ENCODE measurements at regions not wholly inside any gene's neighbourhood (a gene's known extent, or its start where the extent isn't known, plus 50 kb on each side); places are given as distances from the start of the nearest gene placed in this dataset.

GRCh38 chr9:109956717-109957440, 176.9 kb downstream of the PALM2AKAP2 start:
- no peak overlapping the region for H3K4me3 ChIP-seq
- no peak overlapping the region for H3K27ac ChIP-seq
- 47% methylated on average over 9 of the region's 9 CpGs for WGBS
- H3K4me1 ChIP-seq = no peaks in the 10 kb centered on the region
- no peak for DNase-seq (ENCODE audit: low spot score in 2 of 2)
- no peaks in the 10 kb centered on the region for H3K9me3 ChIP-seq
- TF ChIP-seq EP300 (IDR thresholded peaks at IDR 0.05) (no peak), POLR2A (IDR thresholded peaks at IDR 0.05) (no peak), CTCF (IDR thresholded peaks at IDR 0.05) (no peak), POLR2AphosphoS5 (IDR thresholded peaks at IDR 0.05) (no peak)
- H3K27me3 ChIP-seq = no peaks in the 10 kb centered on the region
- no peaks in the 10 kb centered on the region for H3K36me3 ChIP-seq

- Histone ChIP-seq H3K36me3 (no peaks in the 10 kb centered on the region), H3K9me3 (no peaks in the 10 kb centered on the region), H3K27me3 (no peaks in the 10 kb centered on the region), H3K27ac (no peak overlapping the region), H3K4me1 (no peaks in the 10 kb centered on the region), H3K4me3 (no peak overlapping the region)
- DNase-seq (ENCODE audit: low spot score in 2 of 2) = no peak
- WGBS = 83% methylated on average over 4 of the region's 4 CpGs
- TF ChIP-seq CTCF (IDR thresholded peaks at IDR 0.05) = no peak
- TF ChIP-seq EP300 (IDR thresholded peaks at IDR 0.05) = no peak
- no peak for TF ChIP-seq POLR2A (IDR thresholded peaks at IDR 0.05)
- no peak for TF ChIP-seq POLR2AphosphoS5 (IDR thresholded peaks at IDR 0.05)
Measured at GRCh38 chr9:109959679-109960078, 179.7 kb downstream of the PALM2AKAP2 start.

- H3K4me3 ChIP-seq = no peak overlapping the region
- no peaks in the 10 kb centered on the region for H3K4me1 ChIP-seq
- TF ChIP-seq POLR2A (IDR thresholded peaks at IDR 0.05) (no peak), POLR2AphosphoS5 (IDR thresholded peaks at IDR 0.05) (no peak), EP300 (IDR thresholded peaks at IDR 0.05) (no peak), CTCF (IDR thresholded peaks at IDR 0.05) (no peak)
- H3K9me3 ChIP-seq = no peaks in the 10 kb centered on the region
- WGBS = 79% methylated on average over 2 of the region's 2 CpGs
- no peaks in the 10 kb centered on the region for H3K36me3 ChIP-seq
- H3K27me3 ChIP-seq = no peaks in the 10 kb centered on the region
- no peak overlapping the region for H3K27ac ChIP-seq
- no peak for DNase-seq (ENCODE audit: low spot score in 2 of 2)
Measured at GRCh38 chr9:109961626-109962025, 181.6 kb downstream of the PALM2AKAP2 start.

- no peak for DNase-seq (ENCODE audit: low spot score in 2 of 2)
- H3K4me1 ChIP-seq = no peaks in the 10 kb centered on the region
- H3K9me3 ChIP-seq = no peaks in the 10 kb centered on the region
- H3K36me3 ChIP-seq = no peaks in the 10 kb centered on the region
- no peak for TF ChIP-seq CTCF (IDR thresholded peaks at IDR 0.05)
- TF ChIP-seq EP300 (IDR thresholded peaks at IDR 0.05) = no peak
- no peak for TF ChIP-seq POLR2AphosphoS5 (IDR thresholded peaks at IDR 0.05)
- no peak for TF ChIP-seq POLR2A (IDR thresholded peaks at IDR 0.05)
- no peak overlapping the region for H3K27ac ChIP-seq
- H3K27me3 ChIP-seq = no peaks in the 10 kb centered on the region
- no peak overlapping the region for H3K4me3 ChIP-seq
Measured at GRCh38 chr9:109962215-109962614, 182.2 kb downstream of the PALM2AKAP2 start.

- 52% methylated on average over 2 of the region's 2 CpGs for WGBS
- H3K27me3 ChIP-seq = no peaks in the 10 kb centered on the region
- no peak for DNase-seq (ENCODE audit: low spot score in 2 of 2)
- no peak for TF ChIP-seq POLR2A (IDR thresholded peaks at IDR 0.05)
- TF ChIP-seq POLR2AphosphoS5 (IDR thresholded peaks at IDR 0.05) = no peak
- no peak for TF ChIP-seq EP300 (IDR thresholded peaks at IDR 0.05)
- no peak overlapping the region for H3K4me3 ChIP-seq
- no peaks in the 10 kb centered on the region for H3K36me3 ChIP-seq
- no peak overlapping the region for H3K27ac ChIP-seq
- no peaks in the 10 kb centered on the region for H3K9me3 ChIP-seq
- peaks cover 1% of the 10 kb centered on the region for H3K4me1 ChIP-seq
Measured at GRCh38 chr9:109963079-109963478, 183.1 kb downstream of the PALM2AKAP2 start.
